Chondrocyte (in vitro differentiated cells): ENCODE measurements at regions not wholly inside any gene's neighbourhood (a gene's known extent, or its start where the extent isn't known, plus 50 kb on each side); places are given as distances from the start of the nearest gene placed in this dataset.

ENCODE experiments used
- DNase-seq: peaks from one replicate; pipeline ENCODE4 v3.0.0; 2021; ENCODE audit warnings: mixed read lengths, low spot score
- H3K27ac Mint-ChIP-seq: one replicate; pipeline ENCODE4 v1.8.0; 2021; ENCODE audit warnings: mild to moderate bottlenecking, moderate library complexity, mixed read lengths; ENCODE audit not compliant: unreplicated experiment
- H3K27me3 Mint-ChIP-seq: 2 replicates; pipeline ENCODE4 v1.8.0; 2021; ENCODE audit warnings: low read depth, mixed read lengths
- H3K36me3 Mint-ChIP-seq: 2 replicates; pipeline ENCODE4 v1.8.0; 2021; ENCODE audit warnings: low read depth, mixed read lengths
- H3K4me1 Mint-ChIP-seq: 2 replicates; pipeline ENCODE4 v1.8.0; 2021; ENCODE audit warnings: low read depth, mild to moderate bottlenecking, mixed read lengths
- H3K4me3 Mint-ChIP-seq: one replicate; pipeline ENCODE4 v1.8.0; 2021; ENCODE audit warnings: mild to moderate bottlenecking, moderate library complexity, mixed read lengths; ENCODE audit not compliant: unreplicated experiment
- H3K9me3 Mint-ChIP-seq: 2 replicates; pipeline ENCODE4 v1.8.0; 2021; ENCODE audit warnings: low read depth, mixed read lengths
- TF ChIP-seq, protein P1 (sequence below): fragments of 200-600 bp; sonication (generic); IDR thresholded peaks from 2 replicates; pipeline ENCODE4 v1.5.0; 2021; ENCODE audit warnings: antibody characterized with exemption, mild to moderate bottlenecking, moderate library complexity

- DNase-seq, result no peak
- no peak overlapping the region for H3K27ac Mint-ChIP-seq
- no peaks in the 10 kb centered on the region for H3K4me1 Mint-ChIP-seq
- H3K9me3 Mint-ChIP-seq, result no peaks in the 10 kb centered on the region
- TF ChIP-seq, protein P1, sequence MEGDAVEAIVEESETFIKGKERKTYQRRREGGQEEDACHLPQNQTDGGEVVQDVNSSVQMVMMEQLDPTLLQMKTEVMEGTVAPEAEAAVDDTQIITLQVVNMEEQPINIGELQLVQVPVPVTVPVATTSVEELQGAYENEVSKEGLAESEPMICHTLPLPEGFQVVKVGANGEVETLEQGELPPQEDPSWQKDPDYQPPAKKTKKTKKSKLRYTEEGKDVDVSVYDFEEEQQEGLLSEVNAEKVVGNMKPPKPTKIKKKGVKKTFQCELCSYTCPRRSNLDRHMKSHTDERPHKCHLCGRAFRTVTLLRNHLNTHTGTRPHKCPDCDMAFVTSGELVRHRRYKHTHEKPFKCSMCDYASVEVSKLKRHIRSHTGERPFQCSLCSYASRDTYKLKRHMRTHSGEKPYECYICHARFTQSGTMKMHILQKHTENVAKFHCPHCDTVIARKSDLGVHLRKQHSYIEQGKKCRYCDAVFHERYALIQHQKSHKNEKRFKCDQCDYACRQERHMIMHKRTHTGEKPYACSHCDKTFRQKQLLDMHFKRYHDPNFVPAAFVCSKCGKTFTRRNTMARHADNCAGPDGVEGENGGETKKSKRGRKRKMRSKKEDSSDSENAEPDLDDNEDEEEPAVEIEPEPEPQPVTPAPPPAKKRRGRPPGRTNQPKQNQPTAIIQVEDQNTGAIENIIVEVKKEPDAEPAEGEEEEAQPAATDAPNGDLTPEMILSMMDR, result no peak
- H3K4me3 Mint-ChIP-seq, result no peak overlapping the region
- H3K36me3 Mint-ChIP-seq, result no peaks in the 10 kb centered on the region
- H3K27me3 Mint-ChIP-seq, result peaks cover 17% of the 10 kb centered on the region
Observed at GRCh38 chr7:156166692-156167416, 354.6 kb upstream of the SHH start.

DNA sequence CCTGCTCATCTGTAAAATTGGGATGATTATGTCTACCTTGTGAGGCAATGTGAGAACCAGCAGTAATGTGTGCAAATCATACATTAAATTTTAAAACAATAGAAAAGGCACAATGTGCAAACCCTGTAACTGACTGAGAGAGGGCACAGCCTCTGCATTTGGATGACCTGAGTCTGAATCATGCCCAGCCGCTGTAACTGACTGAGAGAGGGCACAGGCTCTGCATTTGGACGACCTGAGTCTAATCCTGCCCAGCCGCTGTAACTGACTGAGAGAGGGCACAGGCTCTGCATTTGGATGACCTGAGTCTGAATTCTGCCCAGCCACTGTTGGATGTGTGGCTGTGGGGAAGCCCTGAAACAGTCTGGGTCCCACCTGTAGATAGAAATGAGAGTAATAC lies 351.5 kb upstream of the SHH start:
- TF ChIP-seq, protein P1, result no peak
- H3K27ac Mint-ChIP-seq, result no peak overlapping the region
- no peaks in the 10 kb centered on the region for H3K36me3 Mint-ChIP-seq
- peaks cover 17% of the 10 kb centered on the region for H3K27me3 Mint-ChIP-seq
- H3K4me1 Mint-ChIP-seq, result no peaks in the 10 kb centered on the region
- H3K4me3 Mint-ChIP-seq, result no peak overlapping the region
- no peak for DNase-seq
- no peaks in the 10 kb centered on the region for H3K9me3 Mint-ChIP-seq

DNA sequence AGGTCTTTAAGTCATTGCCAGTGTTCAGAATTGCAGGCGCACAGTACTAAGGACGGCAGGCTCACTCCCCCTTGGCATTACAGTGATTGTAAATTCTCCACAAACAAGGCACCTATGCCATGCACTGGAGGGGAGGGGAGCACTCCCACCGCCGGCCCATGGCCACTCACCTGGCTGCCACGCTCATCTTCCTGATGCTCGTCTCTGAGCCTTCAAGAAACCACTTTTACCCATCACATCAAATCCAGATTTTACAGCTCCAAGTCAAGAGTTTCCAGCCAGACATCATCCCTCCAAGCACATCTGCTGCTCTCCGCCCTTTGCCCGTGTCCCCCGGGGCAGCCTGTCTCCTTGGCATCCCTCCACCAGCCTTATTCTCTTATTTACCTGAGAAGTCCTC lies 350.2 kb upstream of the SHH start:
- Mint-ChIP-seq H3K9me3 (no peaks in the 10 kb centered on the region), H3K27me3 (peaks cover 17% of the 10 kb centered on the region), H3K4me1 (no peaks in the 10 kb centered on the region), H3K27ac (no peak overlapping the region), H3K4me3 (no peak overlapping the region), H3K36me3 (no peaks in the 10 kb centered on the region)
- TF ChIP-seq, protein P1, result no peak
- no peak for DNase-seq

DNA sequence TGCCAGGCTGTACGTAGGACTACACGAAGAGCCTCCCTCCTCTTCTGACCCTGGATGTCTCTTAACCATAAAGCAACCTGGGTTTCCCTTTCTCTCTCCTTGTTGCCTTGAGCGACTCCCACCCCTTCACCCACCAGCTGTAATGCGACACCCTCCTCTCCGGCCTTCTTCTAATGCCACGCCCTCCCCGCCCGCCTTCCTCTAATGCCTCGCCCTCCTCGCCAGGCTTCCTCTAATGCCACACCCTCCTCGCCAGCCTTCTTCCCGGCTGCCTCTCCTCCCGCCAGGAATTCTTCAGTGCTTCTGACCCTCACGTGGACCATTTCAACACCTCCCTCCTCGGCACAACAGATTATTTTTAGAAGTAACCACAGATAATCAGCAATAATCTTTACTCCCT lies 348.5 kb upstream of the SHH start:
- DNase-seq, result no peak
- Mint-ChIP-seq H3K27ac (no peak overlapping the region), H3K4me3 (no peak overlapping the region), H3K27me3 (peaks cover 13% of the 10 kb centered on the region), H3K36me3 (no peaks in the 10 kb centered on the region), H3K9me3 (no peaks in the 10 kb centered on the region), H3K4me1 (no peaks in the 10 kb centered on the region)
- TF ChIP-seq, protein P1, result no peak

DNA sequence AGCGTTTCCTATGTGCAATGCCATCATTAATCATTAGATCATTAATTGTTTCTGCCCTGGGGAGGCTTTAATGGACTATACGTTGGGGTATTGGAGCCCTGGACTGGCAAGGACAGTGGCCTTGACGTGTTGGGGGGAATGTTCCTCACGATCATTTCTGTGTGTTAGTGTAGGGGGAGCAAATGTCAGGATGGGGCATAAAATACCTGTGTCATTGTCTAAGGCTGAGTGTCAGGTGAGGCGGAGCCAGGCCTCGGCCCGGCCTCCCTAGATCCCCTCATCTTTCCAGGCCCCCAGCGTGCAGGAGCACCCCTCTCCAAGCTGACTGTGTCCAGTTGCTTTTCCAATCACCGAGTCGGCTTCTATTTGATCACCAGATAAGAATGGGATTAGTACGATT lies 346.4 kb upstream of the SHH start:
- no peak for DNase-seq
- Mint-ChIP-seq H3K4me3 (no peak overlapping the region), H3K4me1 (no peaks in the 10 kb centered on the region), H3K9me3 (no peaks in the 10 kb centered on the region), H3K27me3 (peaks cover 8% of the 10 kb centered on the region), H3K27ac (no peak overlapping the region), H3K36me3 (no peaks in the 10 kb centered on the region)
- TF ChIP-seq, protein P1, result no peak
